ENCODE measurements at regions not wholly inside any gene's neighbourhood (a gene's known extent, or its start where the extent isn't known, plus 50 kb on each side); places are given as distances from the start of the nearest gene placed in this dataset.

- H3K27me3 Mint-ChIP-seq (ENCODE audit: low read depth, unreplicated experiment) = no peaks in the 10 kb centered on the region
- H3K9me3 Mint-ChIP-seq (ENCODE audit: unreplicated experiment) = no peaks in the 10 kb centered on the region
- no peak overlapping the region for H3K4me3 Mint-ChIP-seq (ENCODE audit: unreplicated experiment)
- no peak overlapping the region for H3K27ac Mint-ChIP-seq (ENCODE audit: unreplicated experiment)
- Histone ChIP-seq H3K79me2 (ENCODE audit: insufficient read depth, low read length) (no peaks in the 10 kb centered on the region), H3K4me3 (ENCODE audit: insufficient read depth, low read depth, low read length) (no peak overlapping the region), H3K27ac (ENCODE audit: low read depth, low read length) (no peak overlapping the region), H4K20me1 (ENCODE audit: insufficient read depth, low read length) (no peaks in the 10 kb centered on the region), H3K4me1 (ENCODE audit: insufficient read depth, low read length) (no peaks in the 10 kb centered on the region), H2AFZ (ENCODE audit: low read depth, low read length) (no peak overlapping the region), H3K36me3 (ENCODE audit: insufficient read depth, low read length) (no peaks in the 10 kb centered on the region), H3K9ac (ENCODE audit: low read length) (no peak overlapping the region), H3K4me2 (ENCODE audit: low read length) (no peak overlapping the region), H3K9me3 (ENCODE audit: insufficient read depth, low read depth, low read length) (no peaks in the 10 kb centered on the region), H3K27me3 (ENCODE audit: insufficient read depth, low read length) (no peaks in the 10 kb centered on the region)
- no peaks in the 10 kb centered on the region for H3K36me3 Mint-ChIP-seq (ENCODE audit: low read depth, unreplicated experiment)
- TF ChIP-seq CTCF (IDR thresholded peaks at IDR 0.05; ENCODE audit: insufficient read depth, low read depth, low read length) = no peak
- no peak for TF ChIP-seq EZH2 (IDR thresholded peaks at IDR 0.05; ENCODE audit: insufficient read depth, low read length)
- DNase-seq (ENCODE audit: low read depth) (no peak), FAIRE-seq (no peak)
- no peaks in the 10 kb centered on the region for H3K4me1 Mint-ChIP-seq (ENCODE audit: low read depth, unreplicated experiment)
Observed at GRCh38 chr18:34094148-34094547, 130.6 kb downstream of the NOL4 start.

GRCh38 chr18:34092796-34093195 lies 131.9 kb downstream of the NOL4 start:
- no peaks in the 10 kb centered on the region for H3K4me1 Mint-ChIP-seq (ENCODE audit: low read depth, unreplicated experiment)

More at GRCh38 chr18:34092796-34093195, 131.9 kb downstream of the NOL4 start:
- Histone ChIP-seq H4K20me1 (ENCODE audit: insufficient read depth, low read length) (no peaks in the 10 kb centered on the region), H3K27me3 (ENCODE audit: insufficient read depth, low read length) (no peaks in the 10 kb centered on the region), H3K4me2 (ENCODE audit: low read length) (no peak overlapping the region), H3K4me1 (ENCODE audit: insufficient read depth, low read length) (no peaks in the 10 kb centered on the region), H3K27ac (ENCODE audit: low read depth, low read length) (no peak overlapping the region), H3K9me3 (ENCODE audit: insufficient read depth, low read depth, low read length) (no peaks in the 10 kb centered on the region), H3K36me3 (ENCODE audit: insufficient read depth, low read length) (no peaks in the 10 kb centered on the region), H2AFZ (ENCODE audit: low read depth, low read length) (no peak overlapping the region), H3K9ac (ENCODE audit: low read length) (no peak overlapping the region), H3K4me3 (ENCODE audit: insufficient read depth, low read depth, low read length) (no peak overlapping the region), H3K79me2 (ENCODE audit: insufficient read depth, low read length) (no peaks in the 10 kb centered on the region)
- TF ChIP-seq CTCF (IDR thresholded peaks at IDR 0.05; ENCODE audit: insufficient read depth, low read depth, low read length) = no peak
- no peak for TF ChIP-seq EZH2 (IDR thresholded peaks at IDR 0.05; ENCODE audit: insufficient read depth, low read length)
- H3K9me3 Mint-ChIP-seq (ENCODE audit: unreplicated experiment) = no peaks in the 10 kb centered on the region
- FAIRE-seq (no peak), DNase-seq (ENCODE audit: low read depth) (no peak)
- H3K36me3 Mint-ChIP-seq (ENCODE audit: low read depth, unreplicated experiment) = no peaks in the 10 kb centered on the region
- H3K27me3 Mint-ChIP-seq (ENCODE audit: low read depth, unreplicated experiment) = no peaks in the 10 kb centered on the region
- H3K4me3 Mint-ChIP-seq (ENCODE audit: unreplicated experiment) = no peak overlapping the region
- H3K27ac Mint-ChIP-seq (ENCODE audit: unreplicated experiment) = no peak overlapping the region

Data from astrocyte (in vitro differentiated cells and primary cell).